Kidney epithelial cell (primary cell): ENCODE measurements at regions not wholly inside any gene's neighbourhood (a gene's known extent, or its start where the extent isn't known, plus 50 kb on each side); places are given as distances from the start of the nearest gene placed in this dataset.

Source experiments
- DNase-seq: peaks from one replicate; pipeline ENCODE4 v3.0.0-alpha.2; 2010; ENCODE audit warnings: low read depth
- H3K27me3 ChIP-seq: 2 replicates; pipeline ENCODE4 v1.6.0; 2011; ENCODE audit warnings: low read length; ENCODE audit not compliant: control insufficient read depth, insufficient read depth
- H3K36me3 ChIP-seq: 2 replicates; pipeline ENCODE4 v1.5.1; 2011; ENCODE audit warnings: low read length; ENCODE audit not compliant: control insufficient read depth, insufficient read depth
- H3K4me3 ChIP-seq: 2 replicates; pipeline ENCODE4 v1.5.1; 2011; ENCODE audit warnings: low read depth, mild to moderate bottlenecking, control low read depth, low read length
- TF ChIP-seq, protein P1 (sequence below): IDR thresholded peaks from 2 replicates; pipeline ENCODE4 v1.5.1; 2011; ENCODE audit warnings: mild to moderate bottlenecking, moderate library complexity, low read length, control low read depth, inconsistent platforms; ENCODE audit not compliant: insufficient read depth, poor library complexity, severe bottlenecking

DNA sequence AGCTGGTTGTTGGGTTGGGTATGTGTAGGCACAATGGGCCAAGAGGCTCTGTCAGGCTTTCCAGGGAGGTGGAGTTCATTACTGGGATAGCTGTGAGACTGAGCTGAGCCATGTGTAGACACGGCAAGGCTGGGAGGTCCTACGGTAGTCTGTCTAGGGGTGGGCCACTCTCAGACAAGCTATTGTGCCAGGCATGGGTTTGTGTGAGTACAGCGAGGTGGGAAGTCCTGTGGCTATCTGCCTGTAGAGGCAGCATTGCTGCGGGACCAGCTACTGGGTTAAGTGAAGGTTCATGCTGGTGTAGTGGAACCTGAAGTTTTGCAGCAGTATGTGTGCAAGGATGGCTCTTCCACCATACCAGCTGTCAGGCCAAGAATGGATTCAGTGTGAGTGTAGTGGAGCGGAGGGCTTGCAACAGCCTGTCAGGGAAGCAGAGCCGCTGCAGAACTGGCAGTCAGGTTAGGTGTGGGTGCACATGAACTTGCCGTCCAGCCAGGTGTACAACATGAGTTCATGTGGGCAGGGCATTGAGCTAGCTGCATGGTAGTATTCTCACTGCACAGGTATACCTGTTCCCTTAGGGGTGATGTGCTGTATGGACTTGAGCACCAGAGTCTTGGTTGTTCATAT is 78.0 kb upstream of the CENPW start:
- TF ChIP-seq, protein P1, sequence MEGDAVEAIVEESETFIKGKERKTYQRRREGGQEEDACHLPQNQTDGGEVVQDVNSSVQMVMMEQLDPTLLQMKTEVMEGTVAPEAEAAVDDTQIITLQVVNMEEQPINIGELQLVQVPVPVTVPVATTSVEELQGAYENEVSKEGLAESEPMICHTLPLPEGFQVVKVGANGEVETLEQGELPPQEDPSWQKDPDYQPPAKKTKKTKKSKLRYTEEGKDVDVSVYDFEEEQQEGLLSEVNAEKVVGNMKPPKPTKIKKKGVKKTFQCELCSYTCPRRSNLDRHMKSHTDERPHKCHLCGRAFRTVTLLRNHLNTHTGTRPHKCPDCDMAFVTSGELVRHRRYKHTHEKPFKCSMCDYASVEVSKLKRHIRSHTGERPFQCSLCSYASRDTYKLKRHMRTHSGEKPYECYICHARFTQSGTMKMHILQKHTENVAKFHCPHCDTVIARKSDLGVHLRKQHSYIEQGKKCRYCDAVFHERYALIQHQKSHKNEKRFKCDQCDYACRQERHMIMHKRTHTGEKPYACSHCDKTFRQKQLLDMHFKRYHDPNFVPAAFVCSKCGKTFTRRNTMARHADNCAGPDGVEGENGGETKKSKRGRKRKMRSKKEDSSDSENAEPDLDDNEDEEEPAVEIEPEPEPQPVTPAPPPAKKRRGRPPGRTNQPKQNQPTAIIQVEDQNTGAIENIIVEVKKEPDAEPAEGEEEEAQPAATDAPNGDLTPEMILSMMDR = no peak
- no peaks in the 10 kb centered on the region for H3K27me3 ChIP-seq
- H3K4me3 ChIP-seq = no peak overlapping the region
- H3K36me3 ChIP-seq = no peaks in the 10 kb centered on the region
- no peak for DNase-seq

DNA sequence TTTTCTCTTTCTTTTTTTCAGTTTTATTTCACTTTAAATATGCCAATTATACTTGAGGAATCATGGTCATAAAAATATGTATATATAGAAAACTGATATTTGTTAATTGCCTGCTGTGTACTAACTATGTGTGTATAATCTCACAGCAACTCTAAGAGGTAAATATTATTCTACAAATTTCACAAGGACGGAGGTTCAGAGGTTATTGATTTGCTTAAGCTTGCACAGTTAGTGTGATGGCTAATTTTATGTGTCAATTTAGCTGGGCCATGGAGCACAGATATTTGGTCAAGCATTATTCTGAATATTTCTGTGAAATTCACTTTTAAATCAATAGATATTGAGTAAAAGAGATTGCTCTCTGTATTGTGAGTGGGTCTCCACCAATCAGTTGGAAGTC is 75.7 kb upstream of the CENPW start:
- no peaks in the 10 kb centered on the region for H3K27me3 ChIP-seq
- H3K36me3 ChIP-seq = no peaks in the 10 kb centered on the region
- TF ChIP-seq, protein P1 = no peak
- DNase-seq = no peak
- H3K4me3 ChIP-seq = no peak overlapping the region

DNA sequence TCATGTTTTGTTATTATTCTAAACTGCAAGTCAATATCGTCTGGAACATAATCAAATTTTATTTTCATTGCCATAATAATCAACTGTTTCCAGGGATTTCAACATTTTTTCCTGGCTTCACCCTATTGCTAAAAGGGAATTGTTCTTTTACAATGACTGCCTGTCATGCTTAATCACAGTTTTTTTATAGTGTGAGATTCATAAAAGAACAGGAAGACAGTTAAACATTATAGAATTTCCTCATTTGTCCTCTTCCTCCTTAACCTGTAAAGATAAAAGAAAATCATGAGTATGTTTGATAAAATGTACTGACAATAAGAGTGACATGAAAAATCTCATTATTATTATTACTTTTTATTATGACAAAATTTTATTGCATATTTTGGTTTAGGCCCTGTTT is 73.3 kb upstream of the CENPW start:
- H3K36me3 ChIP-seq = no peaks in the 10 kb centered on the region

DNA sequence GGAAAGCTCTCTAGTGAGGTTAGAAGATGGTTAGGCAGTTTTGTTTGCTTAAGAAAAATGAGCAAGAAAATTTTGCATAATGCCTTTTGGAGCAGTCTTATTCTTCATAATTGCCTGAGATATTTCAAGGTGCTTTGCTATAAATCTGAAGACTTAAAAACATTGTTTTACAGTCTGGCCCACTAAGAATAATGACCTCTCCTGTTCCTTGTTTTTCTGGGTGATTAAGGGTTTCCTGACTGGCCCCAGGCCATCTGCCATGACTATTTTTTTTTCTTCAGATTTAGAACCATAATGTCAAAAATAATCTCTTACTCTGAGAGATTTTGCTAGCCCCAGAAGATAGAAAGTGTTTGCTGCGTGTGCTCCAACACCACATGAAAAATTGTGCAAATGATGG is 72.3 kb upstream of the CENPW start:
- Histone ChIP-seq H3K4me3 (no peak overlapping the region), H3K36me3 (no peaks in the 10 kb centered on the region), H3K27me3 (no peaks in the 10 kb centered on the region)
- TF ChIP-seq, protein P1 = no peak
- DNase-seq = no peak

More for the DNA sequence above, 73.3 kb upstream of the CENPW start:
- TF ChIP-seq, protein P1 = no peak
- DNase-seq = no peak
- Histone ChIP-seq H3K27me3 (no peaks in the 10 kb centered on the region), H3K4me3 (no peak overlapping the region)

DNA sequence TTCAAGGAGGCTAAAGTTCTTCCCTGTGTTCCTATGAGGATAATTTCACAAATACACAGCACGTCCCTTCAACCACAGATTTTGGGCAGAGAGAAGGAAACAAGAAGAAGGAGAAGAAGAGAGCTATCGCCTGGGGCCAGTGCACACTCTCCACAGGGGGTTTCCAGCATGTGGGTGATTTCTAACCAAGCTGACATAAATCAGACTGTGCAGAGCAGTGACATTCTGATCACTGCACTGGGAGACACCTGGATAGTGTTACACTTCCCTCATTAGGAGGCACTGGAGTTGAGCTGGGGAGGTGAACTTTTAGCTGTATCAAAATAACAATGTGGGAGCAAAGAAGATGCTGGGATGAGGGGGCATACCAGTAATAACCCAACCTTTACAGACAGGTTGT is 71.8 kb upstream of the CENPW start:
- TF ChIP-seq, protein P1 = no peak
- Histone ChIP-seq H3K36me3 (no peaks in the 10 kb centered on the region), H3K27me3 (no peaks in the 10 kb centered on the region), H3K4me3 (no peak overlapping the region)
- no peak for DNase-seq

DNA sequence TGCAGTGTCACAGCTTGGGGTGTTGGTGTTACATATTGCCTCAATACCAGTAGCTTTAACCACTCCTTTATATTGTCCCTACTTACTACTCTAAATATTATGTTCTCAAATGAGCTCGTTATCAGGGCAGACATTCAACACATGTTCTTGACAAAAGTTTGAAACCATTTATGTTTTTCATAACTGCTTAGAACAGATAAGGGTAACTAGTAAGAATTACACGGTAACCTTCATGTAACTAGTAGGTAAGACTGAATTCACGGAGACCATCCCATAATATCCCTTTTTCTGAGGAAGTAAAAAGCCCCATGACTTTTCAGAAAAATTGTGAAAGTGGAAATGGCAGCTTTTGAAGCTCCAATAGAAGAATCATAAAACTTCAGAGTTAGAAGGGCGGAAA is 59.6 kb upstream of the CENPW start:
- no peak for DNase-seq
- TF ChIP-seq, protein P1 = no peak
- no peaks in the 10 kb centered on the region for H3K27me3 ChIP-seq
- H3K36me3 ChIP-seq = no peaks in the 10 kb centered on the region
- H3K4me3 ChIP-seq = no peak overlapping the region
